ENCODE measurements at regions not wholly inside any gene's neighbourhood (a gene's known extent, or its start where the extent isn't known, plus 50 kb on each side); places are given as distances from the start of the nearest gene placed in this dataset.

GRCh38 chr2:52368141-52368540 lies 1336.2 kb upstream of the NRXN1 start:
- H3K4me1 ChIP-seq: no peaks in the 10 kb centered on the region
- no peak for DNase-seq
- no peaks in the 10 kb centered on the region for H3K36me3 ChIP-seq
- H3K4me3 ChIP-seq: no peak overlapping the region
- TF ChIP-seq POLR2A (IDR thresholded peaks at IDR 0.05) (no peak), CTCF (IDR thresholded peaks at IDR 0.05) (no peak)
- H3K27me3 ChIP-seq: no peaks in the 10 kb centered on the region
- no peak overlapping the region for H3K27ac ChIP-seq
- no peaks in the 10 kb centered on the region for H3K9me3 ChIP-seq
- intact Hi-C loops (cut with DNase I; ENCODE audit: low total_unique reads): no loop called here

- no peak for DNase-seq
- TF ChIP-seq POLR2A (IDR thresholded peaks at IDR 0.05) (no peak), CTCF (IDR thresholded peaks at IDR 0.05) (no peak)
Observed at GRCh38 chr2:52365946-52366345, 1334.0 kb upstream of the NRXN1 start.

GRCh38 chr2:52356556-52356955 lies 1324.6 kb upstream of the NRXN1 start:
- H3K36me3 ChIP-seq: no peaks in the 10 kb centered on the region
- H3K9me3 ChIP-seq: no peaks in the 10 kb centered on the region
- H3K4me1 ChIP-seq: no peaks in the 10 kb centered on the region
- DNase-seq: no peak
- H3K4me3 ChIP-seq: no peak overlapping the region
- H3K27me3 ChIP-seq: no peaks in the 10 kb centered on the region
- H3K27ac ChIP-seq: no peak overlapping the region
- TF ChIP-seq POLR2A (IDR thresholded peaks at IDR 0.05) (no peak), CTCF (IDR thresholded peaks at IDR 0.05) (no peak)
- intact Hi-C loops (cut with DNase I; ENCODE audit: low total_unique reads): no loop called here

More at GRCh38 chr2:52365946-52366345, 1334.0 kb upstream of the NRXN1 start:
- H3K27me3 ChIP-seq: no peaks in the 10 kb centered on the region
- peaks cover 0 to 2% of the 10 kb centered on the region in 2 donors for H3K36me3 ChIP-seq
- H3K27ac ChIP-seq: no peak overlapping the region
- H3K4me3 ChIP-seq: no peak overlapping the region
- intact Hi-C loops (cut with DNase I; ENCODE audit: low total_unique reads): no loop called here
- H3K9me3 ChIP-seq: no peaks in the 10 kb centered on the region
- no peaks in the 10 kb centered on the region for H3K4me1 ChIP-seq

GRCh38 chr2:52347292-52347691 lies 1315.4 kb upstream of the NRXN1 start:
- no peak for DNase-seq
- Histone ChIP-seq H3K36me3 (no peaks in the 10 kb centered on the region), H3K9me3 (no peaks in the 10 kb centered on the region), H3K4me1 (no peaks in the 10 kb centered on the region), H3K27ac (no peak overlapping the region), H3K27me3 (no peaks in the 10 kb centered on the region), H3K4me3 (no peak overlapping the region)
- TF ChIP-seq CTCF (IDR thresholded peaks at IDR 0.05) (no peak), POLR2A (IDR thresholded peaks at IDR 0.05) (no peak)
- intact Hi-C loops (cut with DNase I; ENCODE audit: low total_unique reads): no loop called here

- H3K4me3 ChIP-seq: no peak overlapping the region
- no peaks in the 10 kb centered on the region for H3K4me1 ChIP-seq
- no peak overlapping the region for H3K27ac ChIP-seq
- no peaks in the 10 kb centered on the region for H3K9me3 ChIP-seq
- intact Hi-C loops (cut with DNase I; ENCODE audit: low total_unique reads): no loop called here
- no peak for DNase-seq
- no peaks in the 10 kb centered on the region for H3K36me3 ChIP-seq
- TF ChIP-seq POLR2A (IDR thresholded peaks at IDR 0.05) (no peak), CTCF (IDR thresholded peaks at IDR 0.05) (no peak)
- no peaks in the 10 kb centered on the region for H3K27me3 ChIP-seq
Observed at GRCh38 chr2:52345676-52346075, 1313.7 kb upstream of the NRXN1 start.
